ENCODE measurements at regions not wholly inside any gene's neighbourhood (a gene's known extent, or its start where the extent isn't known, plus 50 kb on each side); places are given as distances from the start of the nearest gene placed in this dataset.

DNA sequence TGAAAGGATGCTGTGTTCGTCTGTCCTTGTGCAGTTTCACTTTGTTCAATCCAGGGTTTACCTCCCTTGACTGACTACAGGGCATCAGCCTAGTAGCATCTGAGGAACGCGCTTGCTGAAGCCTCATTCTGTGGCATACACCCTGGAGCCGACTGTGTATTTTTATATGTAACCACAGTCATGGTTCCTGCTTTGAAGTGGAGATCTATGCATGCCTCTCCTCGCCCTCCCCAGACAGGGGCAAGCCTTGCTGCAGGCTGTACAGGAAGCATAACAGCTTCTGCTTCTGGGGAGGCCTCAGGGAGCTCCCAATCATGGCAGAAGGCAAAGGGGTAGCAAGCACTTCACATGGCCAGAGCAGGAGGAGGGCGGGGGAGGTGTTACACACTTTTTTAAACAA lies 262.1 kb downstream of the BCL11B start:
- no peaks in the 10 kb centered on the region for H3K4me1 ChIP-seq
- H3K4me3 ChIP-seq: no peak overlapping the region
- H3K9ac ChIP-seq: no peak overlapping the region
- H4K20me1 ChIP-seq: no peaks in the 10 kb centered on the region
- no peak overlapping the region for H3K27ac ChIP-seq
- no peaks in the 10 kb centered on the region for H3K36me3 ChIP-seq
- H3K9me3 ChIP-seq (replicated peaks in 1 of 11): peaks cover 4 to 29% (median 17%) of the 10 kb centered on the region in 11 experiments; a peak in 11 of 22 replicates
- no peak for TF ChIP-seq Cebpa-rat (IDR thresholded peaks at IDR 0.05)
- H3K4me2 ChIP-seq: no peak overlapping the region
- no peaks in the 10 kb centered on the region for H3K27me3 ChIP-seq

DNA sequence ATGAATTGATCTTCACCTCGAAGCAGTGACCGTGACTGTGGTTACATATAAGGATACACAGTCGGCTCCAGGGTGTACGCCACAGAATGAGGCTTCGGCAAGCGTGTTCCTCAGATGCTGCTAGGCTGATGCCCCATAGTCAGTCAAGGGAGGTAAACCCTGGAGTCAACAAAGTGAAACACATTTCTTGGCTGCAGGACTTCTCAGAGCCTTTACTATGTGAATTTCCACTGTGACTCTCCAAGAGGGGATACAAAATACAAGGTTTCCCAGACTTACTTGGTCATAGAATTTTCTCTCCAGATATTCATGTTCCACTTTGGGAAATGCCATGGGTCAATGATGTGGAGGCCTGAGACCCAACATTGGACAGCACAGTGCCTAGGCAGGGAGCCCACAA lies 260.6 kb downstream of the BCL11B start:
- peaks cover 4 to 29% (median 17%) of the 10 kb centered on the region in 11 experiments; a peak in 11 of 22 replicates for H3K9me3 ChIP-seq (replicated peaks in 1 of 11)
- H3K9ac ChIP-seq: no peak overlapping the region
- no peak overlapping the region for H3K27ac ChIP-seq

DNA sequence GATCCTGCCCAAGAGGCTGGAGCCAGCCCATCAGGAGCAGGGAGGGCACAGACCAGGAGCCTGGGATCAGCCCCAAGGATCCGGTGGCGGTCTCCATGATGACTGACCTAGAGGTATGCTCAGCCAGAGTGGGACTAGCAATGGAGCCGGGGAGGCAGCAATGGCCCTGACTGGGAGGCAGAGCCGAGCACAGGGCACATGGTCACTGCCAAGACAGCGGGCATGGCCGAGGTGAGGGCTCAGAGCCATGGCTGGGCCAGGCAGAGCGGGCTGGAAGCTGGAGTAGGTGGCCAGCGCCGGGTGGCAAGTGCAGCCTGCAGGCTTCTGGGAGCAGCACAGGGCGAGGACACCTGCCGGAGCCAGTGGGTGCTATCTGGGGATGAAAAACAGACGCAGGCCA lies 259.3 kb downstream of the BCL11B start:
- no peak for TF ChIP-seq Cebpa-rat (IDR thresholded peaks at IDR 0.05)
- Histone ChIP-seq H3K9me3 (replicated peaks in 1 of 11) (peaks cover 4 to 29% (median 17%) of the 10 kb centered on the region in 11 experiments; a peak in 11 of 22 replicates), H3K4me1 (peaks cover 2 to 8% (median 5%) of the 10 kb centered on the region in 10 experiments; a peak in 16 of 20 replicates), H3K4me2 (no peak overlapping the region), H3K4me3 (no peak overlapping the region), H3K36me3 (no peaks in the 10 kb centered on the region), H3K27ac (no peak overlapping the region), H3K9ac (no peak overlapping the region), H3K27me3 (no peaks in the 10 kb centered on the region), H4K20me1 (no peaks in the 10 kb centered on the region)

More for the DNA sequence above, 260.6 kb downstream of the BCL11B start:
- Histone ChIP-seq H3K4me1 (no peaks in the 10 kb centered on the region), H3K36me3 (no peaks in the 10 kb centered on the region), H3K27me3 (no peaks in the 10 kb centered on the region), H3K4me2 (no peak overlapping the region), H4K20me1 (no peaks in the 10 kb centered on the region), H3K4me3 (no peak overlapping the region)
- no peak for TF ChIP-seq Cebpa-rat (IDR thresholded peaks at IDR 0.05)

DNA sequence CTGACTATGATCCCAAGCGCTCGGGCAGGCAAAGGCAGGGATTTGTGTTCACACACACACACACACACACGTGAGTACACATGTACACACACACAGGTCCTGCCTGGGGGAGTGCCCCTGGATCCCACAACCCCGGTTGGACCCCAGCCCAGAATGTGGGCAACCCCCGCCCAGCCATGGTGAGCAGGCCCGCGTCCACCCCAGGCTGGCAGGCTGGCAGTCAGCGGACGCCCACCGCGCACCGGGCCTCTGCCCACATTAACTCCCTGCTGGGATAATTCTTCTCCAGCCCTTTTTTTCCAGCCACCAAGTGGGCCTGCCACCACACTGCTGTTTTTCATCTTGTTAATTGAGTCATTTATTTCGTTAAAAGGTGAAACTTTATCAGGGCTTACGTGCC lies 256.2 kb downstream of the BCL11B start:
- H3K27me3 ChIP-seq: no peaks in the 10 kb centered on the region
- no peaks in the 10 kb centered on the region for H3K36me3 ChIP-seq
- H3K9me3 ChIP-seq (replicated peaks in 1 of 11): peaks cover 20 to 29% (median 25%) of the 10 kb centered on the region in 11 experiments
- H3K4me2 ChIP-seq: no peak overlapping the region
- TF ChIP-seq Cebpa-rat (IDR thresholded peaks at IDR 0.05): no peak
- no peaks in the 10 kb centered on the region for H4K20me1 ChIP-seq
- no peak overlapping the region for H3K9ac ChIP-seq
- no peak overlapping the region for H3K27ac ChIP-seq
- no peak overlapping the region for H3K4me3 ChIP-seq
- H3K4me1 ChIP-seq: peaks cover 14 to 31% (median 25%) of the 10 kb centered on the region in 10 experiments; a peak in 19 of 20 replicates

DNA sequence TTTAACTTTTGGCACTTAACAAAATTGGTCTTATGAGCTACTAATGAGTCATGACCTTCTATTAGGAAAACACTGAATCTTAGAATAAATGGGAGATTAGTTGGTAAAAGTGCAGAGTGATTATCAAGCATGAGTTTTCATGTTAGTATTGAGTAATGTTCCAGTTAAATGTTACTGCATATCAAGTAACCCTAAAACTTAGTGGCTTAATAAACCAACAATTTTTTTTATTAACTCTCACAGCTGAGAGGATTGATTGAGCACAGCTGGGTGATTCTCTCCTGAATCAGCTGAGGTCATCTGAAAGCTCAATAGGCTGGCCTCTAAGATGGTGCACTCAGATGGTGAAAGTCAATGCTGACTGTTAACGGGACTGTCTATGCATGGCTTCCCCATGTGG lies 248.6 kb downstream of the BCL11B start:
- peaks cover 39 to 75% (median 69%) of the 10 kb centered on the region in 11 experiments for H3K9me3 ChIP-seq (replicated peaks in 1 of 11)
- no peaks in the 10 kb centered on the region for H4K20me1 ChIP-seq
- H3K4me3 ChIP-seq: no peak overlapping the region
- no peak overlapping the region for H3K9ac ChIP-seq
- no peak overlapping the region for H3K4me2 ChIP-seq
- H3K4me1 ChIP-seq: peaks cover 30 to 55% (median 46%) of the 10 kb centered on the region in 10 experiments
- 0 out of 22 replicates have a peak, but pooled peaks cover 0 to 5% (median 0%) of the 10 kb centered on the region in 11 experiments for H3K36me3 ChIP-seq
- H3K27me3 ChIP-seq: no peaks in the 10 kb centered on the region
- no peak overlapping the region for H3K27ac ChIP-seq
- TF ChIP-seq Cebpa-rat (IDR thresholded peaks at IDR 0.05): no peak

DNA sequence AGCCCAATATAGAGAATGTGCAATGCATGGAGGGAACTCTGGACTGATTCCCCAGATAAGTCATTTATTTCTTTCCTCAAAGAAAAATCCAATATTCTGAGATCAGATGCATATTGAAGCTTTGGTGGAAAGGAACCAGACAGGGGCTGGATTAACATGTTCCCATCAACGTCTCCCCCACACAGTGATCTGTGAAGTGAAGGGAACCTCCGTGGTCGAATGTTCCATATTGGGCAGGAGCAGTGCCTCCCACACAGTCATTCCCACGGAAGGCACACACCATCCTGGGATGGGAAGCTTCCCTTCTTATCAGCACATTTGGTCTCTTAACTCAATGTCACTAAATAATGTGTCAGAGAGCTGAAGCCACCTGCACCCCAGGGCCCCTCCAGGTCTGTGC lies 247.1 kb downstream of the BCL11B start:
- 0 out of 22 replicates have a peak, but pooled peaks cover 0 to 5% (median 0%) of the 10 kb centered on the region in 11 experiments for H3K36me3 ChIP-seq
- no peak for TF ChIP-seq Cebpa-rat (IDR thresholded peaks at IDR 0.05)
- H3K9ac ChIP-seq: no peak overlapping the region

DNA sequence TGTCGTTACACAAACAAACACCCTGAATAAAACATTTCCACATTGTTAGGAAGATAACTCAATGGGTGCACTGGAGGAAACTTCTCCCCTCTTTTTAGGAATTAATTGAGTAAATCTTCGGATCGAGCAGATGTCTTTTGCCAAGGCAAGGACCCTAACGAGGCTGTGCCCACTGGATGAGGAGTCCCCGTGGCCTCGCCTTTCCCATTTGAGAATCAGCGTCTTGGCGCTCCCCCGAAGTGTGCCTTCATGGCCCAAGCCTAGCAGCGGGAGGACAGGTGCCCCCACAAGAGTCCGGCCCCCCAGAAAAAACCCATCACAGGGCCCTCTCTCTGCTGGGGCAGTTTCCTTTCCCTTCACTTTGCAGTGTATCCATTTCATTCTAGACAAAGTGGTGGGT lies 246.6 kb downstream of the BCL11B start:
- Histone ChIP-seq H4K20me1 (no peaks in the 10 kb centered on the region), H3K9me3 (replicated peaks in 1 of 11) (peaks cover 18 to 57% (median 51%) of the 10 kb centered on the region in 11 experiments), H3K4me2 (peak overlapping the region in 5 of 11 experiments; percentile 55 to 65 (median 64); a peak in 7 of 22 replicates), H3K4me1 (peaks cover 24 to 49% (median 38%) of the 10 kb centered on the region in 10 experiments), H3K4me3 (no peak overlapping the region), H3K27me3 (no peaks in the 10 kb centered on the region), H3K9ac (no peak overlapping the region), H3K27ac (peak overlapping the region in 2 of 11 experiments; percentile 77 to 78; a peak in 3 of 22 replicates), H3K36me3 (0 out of 22 replicates have a peak, but pooled peaks cover 0 to 5% (median 0%) of the 10 kb centered on the region in 11 experiments)
- TF ChIP-seq Cebpa-rat (IDR thresholded peaks at IDR 0.05): no peak

More for the DNA sequence above, 247.1 kb downstream of the BCL11B start:
- no peaks in the 10 kb centered on the region for H4K20me1 ChIP-seq
- peaks cover 29 to 50% (median 43%) of the 10 kb centered on the region in 10 experiments for H3K4me1 ChIP-seq
- H3K4me2 ChIP-seq: peak overlapping the region in 1 of 11 experiments; percentile 65; a peak in 1 of 22 replicates
- H3K9me3 ChIP-seq (replicated peaks in 1 of 11): peaks cover 23 to 62% (median 56%) of the 10 kb centered on the region in 11 experiments
- no peaks in the 10 kb centered on the region for H3K27me3 ChIP-seq
- H3K4me3 ChIP-seq: no peak overlapping the region
- no peak overlapping the region for H3K27ac ChIP-seq

DNA sequence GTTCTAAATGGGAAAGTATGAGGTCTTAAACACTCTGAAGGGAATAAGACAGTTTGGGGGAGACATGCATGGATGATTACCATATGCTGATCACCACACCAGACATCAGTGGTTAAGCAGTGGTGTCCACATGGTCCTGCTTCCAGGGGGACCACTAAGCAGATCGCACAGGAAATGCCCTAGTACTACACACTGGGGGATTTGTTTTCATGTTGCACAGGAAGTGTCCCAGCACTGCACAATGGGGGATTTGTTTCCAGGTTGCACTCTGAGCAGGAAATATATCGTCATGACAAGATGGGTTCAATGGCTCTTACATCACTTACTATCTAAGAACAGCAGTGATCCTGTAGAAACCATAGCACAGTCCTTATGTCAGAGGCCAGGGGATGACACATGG lies 245.5 kb downstream of the BCL11B start:
- no peak for TF ChIP-seq Cebpa-rat (IDR thresholded peaks at IDR 0.05)
- Histone ChIP-seq H3K4me1 (peaks cover 15 to 44% (median 30%) of the 10 kb centered on the region in 10 experiments), H4K20me1 (no peaks in the 10 kb centered on the region), H3K27me3 (no peaks in the 10 kb centered on the region), H3K9me3 (replicated peaks in 1 of 11) (peaks cover 13 to 51% (median 45%) of the 10 kb centered on the region in 11 experiments; a peak in 20 of 22 replicates), H3K36me3 (0 out of 22 replicates have a peak, but pooled peaks cover 0 to 5% (median 0%) of the 10 kb centered on the region in 11 experiments), H3K27ac (peak overlapping the region in 9 of 11 experiments; percentile 24 to 82 (median 77); a peak in 17 of 22 replicates), H3K4me3 (peak overlapping the region in 8 of 10 experiments; percentile 21 to 52 (median 38); a peak in 12 of 20 replicates), H3K9ac (peak overlapping the region in 1 of 11 experiments; percentile 36; a peak in 3 of 22 replicates), H3K4me2 (peak overlapping the region in 10 of 11 experiments; percentile 8 to 71 (median 58); a peak in 17 of 22 replicates)

DNA sequence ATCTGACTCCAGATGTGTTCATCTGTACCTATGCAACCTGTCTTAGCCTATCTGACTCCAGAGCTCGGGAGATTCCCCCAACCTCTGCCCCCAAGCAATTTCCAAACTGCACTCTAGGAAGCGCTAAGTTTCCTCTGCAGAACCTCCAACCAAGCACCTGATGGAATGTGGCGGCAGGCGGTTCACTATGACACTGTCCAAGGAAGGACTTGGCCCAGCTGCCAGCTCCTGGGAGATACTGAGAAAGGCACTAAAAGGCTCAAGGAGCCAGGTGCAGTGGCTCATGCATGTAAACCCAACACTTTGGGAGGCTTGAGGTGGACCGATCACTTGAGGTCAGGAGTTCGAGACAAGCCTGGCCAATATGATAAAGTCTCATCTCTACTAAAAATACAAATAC lies 244.0 kb downstream of the BCL11B start:
- no peak overlapping the region for H3K9ac ChIP-seq
- no peak overlapping the region for H3K4me2 ChIP-seq
- H3K27ac ChIP-seq: no peak overlapping the region
- H4K20me1 ChIP-seq: no peaks in the 10 kb centered on the region
- H3K4me1 ChIP-seq: peaks cover 0 to 28% (median 15%) of the 10 kb centered on the region in 10 experiments; a peak in 16 of 20 replicates
- 0 out of 22 replicates have a peak, but pooled peaks cover 0 to 5% (median 0%) of the 10 kb centered on the region in 11 experiments for H3K36me3 ChIP-seq
- no peak overlapping the region for H3K4me3 ChIP-seq
- no peaks in the 10 kb centered on the region for H3K27me3 ChIP-seq
- peaks cover 23 to 58% (median 52%) of the 10 kb centered on the region in 11 experiments; a peak in 21 of 22 replicates for H3K9me3 ChIP-seq (replicated peaks in 1 of 11)
- no peak for TF ChIP-seq Cebpa-rat (IDR thresholded peaks at IDR 0.05)

Data from BLaER1 treated with 17β-estradiol and CSF1 and Interleukin-3, amounts not matched to agents 10 nM and 100 nM (cell line).